CD4-positive, alpha-beta T cell (primary cell): ENCODE measurements at regions not wholly inside any gene's neighbourhood (a gene's known extent, or its start where the extent isn't known, plus 50 kb on each side); places are given as distances from the start of the nearest gene placed in this dataset.
"Not testable (repeated sequence)": the region's sequence is repeated elsewhere in the genome, so short reads cannot be mapped to it uniquely, and the experiment has no call there.

Source experiments
- ATAC-seq: fragments of 200-7000 bp; cut with Tn5 transposase; one replicate; pipeline ENCODE4 v1.10.0; 2022; ENCODE audit warnings: mild to moderate bottlenecking; ENCODE audit not compliant: poor library complexity
- CTCF ChIA-PET: fragments of 350-600 bp; sonication (Branson Sonifier 250); formaldehyde crosslinking; loops from one replicate; lab custom pipeline; 2021; ENCODE audit warnings: antibody characterized with exemption, inconsistent platforms; lab: Charles Lee
- POLR2A ChIA-PET: fragments of 350-600 bp; sonication (Branson Sonifier 250); formaldehyde crosslinking; loops from one replicate; lab custom pipeline; 2021; ENCODE audit warnings: antibody characterized with exemption, inconsistent platforms; lab: Charles Lee
- DNase-seq, 14 experiments: peaks; one replicate each; pipeline ENCODE4 v3.0.0-alpha.2; 2013 to 2020; ENCODE audit warnings: mixed read lengths in 2 of 14
- H3K27ac ChIP-seq, 2 donors: one replicate each; pipeline versions ENCODE4 v1.5.1 to v1.7.0; 2013; ENCODE audit warnings: low read length in 2 of 2, low read depth in 1 of 2, mild to moderate bottlenecking in 1 of 2
- H3K27me3 ChIP-seq, 2 experiments: 1 replicate in 1 of 2; 2 replicates in 1 of 2; pipeline versions ENCODE4 v1.6.1 to v1.7.0; 2013; ENCODE audit warnings: low read length in 2 of 2, control low read depth in 1 of 2, mild to moderate bottlenecking in 1 of 2, moderate library complexity in 1 of 2; ENCODE audit not compliant: insufficient read depth in 2 of 2, control insufficient read depth in 1 of 2
- H3K36me3 ChIP-seq: one replicate; pipeline ENCODE4 v1.6.1; 2013; ENCODE audit warnings: low read length, control low read depth; ENCODE audit not compliant: insufficient read depth
- H3K4me1 ChIP-seq: one replicate; pipeline ENCODE4 v1.6.1; 2013; ENCODE audit warnings: low read length, control low read depth; ENCODE audit not compliant: insufficient read depth
- H3K4me3 ChIP-seq: one replicate; pipeline ENCODE4 v1.5.1; 2013; ENCODE audit warnings: mild to moderate bottlenecking, low read length, moderate library complexity
- H3K9me3 ChIP-seq, 2 experiments: 1 replicate in 1 of 2; 2 replicates in 1 of 2; pipeline versions ENCODE4 v1.6.1 to v1.7.0; 2013; ENCODE audit warnings: low read length in 2 of 2, mild to moderate bottlenecking in 2 of 2, control low read depth in 1 of 2, moderate library complexity in 1 of 2; ENCODE audit not compliant: control insufficient read depth in 1 of 2, insufficient read depth in 1 of 2
- H3K27ac Mint-ChIP-seq: one replicate; pipeline ENCODE4 v1.8.0; 2020; ENCODE audit warnings: mixed read lengths
- H3K27me3 Mint-ChIP-seq: one replicate; pipeline ENCODE4 v1.8.0; 2021; ENCODE audit warnings: mixed read lengths
- H3K36me3 Mint-ChIP-seq: one replicate; pipeline ENCODE4 v1.8.0; 2021; ENCODE audit warnings: low read depth, mixed read lengths
- H3K4me1 Mint-ChIP-seq: one replicate; pipeline ENCODE4 v1.8.0; 2021; ENCODE audit warnings: low read depth, mixed read lengths
- H3K4me3 Mint-ChIP-seq: one replicate; pipeline ENCODE4 v1.8.0; 2020; ENCODE audit warnings: mild to moderate bottlenecking, mixed read lengths
- H3K9me3 Mint-ChIP-seq: one replicate; pipeline ENCODE4 v1.8.0; 2020; ENCODE audit warnings: mixed read lengths
- intact Hi-C, 2 experiments: fragments of 100-400 bp; cut with DNase I in 1 of 2; cut with micrococcal nuclease in 1 of 2; formaldehyde crosslinking; loops; one replicate each; pipeline versions ENCODE4 v1.15.1 to v1.9.0; 2023 to 2025; cut with DNase I, micrococcal nuclease
- TF ChIP-seq, protein P1 (sequence below): fragments of 200-600 bp; IDR thresholded peaks from one replicate; pipeline ENCODE4 v1.8.0; 2022; ENCODE audit warnings: antibody characterized with exemption, mild to moderate bottlenecking

DNA sequence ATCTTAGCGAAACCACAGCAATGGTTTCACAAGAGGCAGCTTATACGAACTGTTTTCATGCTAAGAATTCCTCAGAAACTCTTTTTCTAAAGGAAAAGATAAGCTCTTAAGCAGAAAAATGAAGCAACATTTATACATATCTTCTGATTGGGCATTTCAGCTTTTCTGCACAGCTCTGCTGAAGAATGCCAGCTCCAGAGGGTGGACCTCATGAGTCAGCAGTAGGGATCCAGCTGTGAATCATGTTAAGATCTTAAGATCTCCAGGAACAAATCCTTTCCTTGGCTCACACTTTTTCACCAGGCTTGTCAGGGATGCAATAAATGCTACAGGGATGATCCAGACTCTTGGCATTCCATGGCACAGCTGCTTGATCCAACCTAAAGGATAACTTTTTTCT is 477.1 kb upstream of the CCDC196 start:
- H3K27ac ChIP-seq: no peak overlapping the region
- ChIA-PET CTCF (interaction anchor here (0.8 to 1.0 kb wide), 2 partner anchors 12 to 17 kb away, joined by 3 read pairs; no protein-coding TSS in a partner anchor), POLR2A (no interaction called here)
- no peaks in the 10 kb centered on the region for H3K36me3 Mint-ChIP-seq
- no peaks in the 10 kb centered on the region for H3K4me1 Mint-ChIP-seq
- ATAC-seq: no peak
- H3K4me3 Mint-ChIP-seq: no peak overlapping the region
- H3K27me3 ChIP-seq: no peaks in the 10 kb centered on the region
- intact Hi-C loops: no loop called here
- H3K9me3 ChIP-seq: no peaks in the 10 kb centered on the region
- H3K27me3 Mint-ChIP-seq: no peaks in the 10 kb centered on the region
- no peaks in the 10 kb centered on the region for H3K9me3 Mint-ChIP-seq
- H3K27ac Mint-ChIP-seq: no peak overlapping the region
- no peaks in the 10 kb centered on the region for H3K36me3 ChIP-seq
- TF ChIP-seq, protein P1, sequence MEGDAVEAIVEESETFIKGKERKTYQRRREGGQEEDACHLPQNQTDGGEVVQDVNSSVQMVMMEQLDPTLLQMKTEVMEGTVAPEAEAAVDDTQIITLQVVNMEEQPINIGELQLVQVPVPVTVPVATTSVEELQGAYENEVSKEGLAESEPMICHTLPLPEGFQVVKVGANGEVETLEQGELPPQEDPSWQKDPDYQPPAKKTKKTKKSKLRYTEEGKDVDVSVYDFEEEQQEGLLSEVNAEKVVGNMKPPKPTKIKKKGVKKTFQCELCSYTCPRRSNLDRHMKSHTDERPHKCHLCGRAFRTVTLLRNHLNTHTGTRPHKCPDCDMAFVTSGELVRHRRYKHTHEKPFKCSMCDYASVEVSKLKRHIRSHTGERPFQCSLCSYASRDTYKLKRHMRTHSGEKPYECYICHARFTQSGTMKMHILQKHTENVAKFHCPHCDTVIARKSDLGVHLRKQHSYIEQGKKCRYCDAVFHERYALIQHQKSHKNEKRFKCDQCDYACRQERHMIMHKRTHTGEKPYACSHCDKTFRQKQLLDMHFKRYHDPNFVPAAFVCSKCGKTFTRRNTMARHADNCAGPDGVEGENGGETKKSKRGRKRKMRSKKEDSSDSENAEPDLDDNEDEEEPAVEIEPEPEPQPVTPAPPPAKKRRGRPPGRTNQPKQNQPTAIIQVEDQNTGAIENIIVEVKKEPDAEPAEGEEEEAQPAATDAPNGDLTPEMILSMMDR: no peak
- H3K4me1 ChIP-seq: no peaks in the 10 kb centered on the region
- no peak for DNase-seq
- H3K4me3 ChIP-seq: no peak overlapping the region

DNA sequence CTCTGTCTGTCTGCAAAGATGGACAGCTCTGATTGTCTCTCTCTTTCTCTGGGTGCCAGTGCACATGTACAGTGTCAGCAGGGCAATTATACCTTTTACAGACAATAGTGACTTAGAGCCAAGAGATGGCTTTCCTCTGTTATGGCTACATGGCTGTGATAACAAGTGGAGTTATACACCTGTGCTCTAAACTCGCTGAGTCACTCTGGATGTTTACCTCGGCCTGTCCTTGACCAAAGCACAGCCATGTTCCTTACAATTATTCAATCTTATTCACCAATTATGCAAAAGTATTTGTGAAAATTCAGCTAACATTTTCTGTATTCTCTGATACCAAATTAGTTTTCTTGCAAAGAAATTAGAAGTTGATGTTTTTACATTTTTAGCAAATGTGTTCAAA is 475.5 kb upstream of the CCDC196 start:
- Mint-ChIP-seq H3K36me3 (no peaks in the 10 kb centered on the region), H3K4me1 (no peaks in the 10 kb centered on the region), H3K9me3 (no peaks in the 10 kb centered on the region), H3K4me3 (no peak overlapping the region), H3K27ac (no peak overlapping the region), H3K27me3 (no peaks in the 10 kb centered on the region)
- no peaks in the 10 kb centered on the region for H3K36me3 ChIP-seq
- H3K4me1 ChIP-seq: no peaks in the 10 kb centered on the region
- intact Hi-C loops: no loop called here
- no peaks in the 10 kb centered on the region for H3K9me3 ChIP-seq
- no peak overlapping the region for H3K27ac ChIP-seq
- ChIA-PET POLR2A (interaction anchor here (0.6 kb wide), 1 partner anchor 224 kb away, joined by 3 read pairs; no protein-coding TSS in a partner anchor), CTCF (no interaction called here)
- H3K4me3 ChIP-seq: no peak overlapping the region
- ATAC-seq (no peak), DNase-seq (no peak)
- H3K27me3 ChIP-seq: no peaks in the 10 kb centered on the region
- TF ChIP-seq, protein P1: no peak

DNA sequence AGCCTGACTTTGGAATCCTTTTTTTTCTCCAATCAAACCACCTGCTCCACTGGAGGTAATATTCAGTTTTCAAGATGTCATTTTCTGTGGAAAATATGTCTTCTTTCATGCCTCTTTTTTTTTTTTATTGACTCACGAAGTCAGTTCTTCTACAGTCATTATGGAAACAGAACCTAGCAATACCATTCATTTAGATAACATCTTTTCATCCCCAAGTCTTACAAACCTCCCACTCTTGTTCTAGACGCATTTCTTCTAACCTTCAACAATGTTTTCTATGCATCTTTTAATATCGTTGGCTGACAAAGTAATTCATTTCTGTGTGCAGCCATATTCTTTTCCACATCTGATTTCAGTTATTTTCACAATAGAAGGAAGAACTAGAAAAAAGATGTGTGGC is 474.3 kb upstream of the CCDC196 start:
- POLR2A ChIA-PET: no interaction called here

DNA sequence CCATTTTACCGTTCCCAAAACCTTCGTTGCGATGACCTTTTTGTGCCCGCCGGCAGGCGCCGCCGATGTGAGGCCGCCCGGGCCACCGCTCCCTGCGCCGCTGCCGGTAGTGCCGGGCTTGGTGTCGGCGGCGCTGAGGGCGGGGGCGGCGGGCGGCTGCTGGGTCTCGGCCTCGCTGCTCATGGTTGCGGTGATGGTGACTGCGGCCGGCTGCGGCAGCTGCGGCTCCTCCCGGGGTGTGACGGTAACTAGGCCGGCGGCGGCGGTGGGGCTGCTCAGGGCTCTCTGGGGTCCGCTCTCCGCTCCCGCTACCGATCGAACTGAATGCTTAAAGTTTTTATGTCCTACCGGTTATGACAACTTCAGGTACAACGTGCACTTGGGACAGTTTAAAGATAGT is 472.6 kb upstream of the CCDC196 start:
- POLR2A ChIA-PET, H3K27me3 Mint-ChIP-seq, H3K36me3 ChIP-seq, H3K27ac ChIP-seq, H3K27ac Mint-ChIP-seq, H3K4me1 ChIP-seq, H3K9me3 Mint-ChIP-seq, H3K36me3 Mint-ChIP-seq, CTCF ChIA-PET, ATAC-seq, DNase-seq, H3K4me1 Mint-ChIP-seq, H3K9me3 ChIP-seq, intact Hi-C loops, H3K27me3 ChIP-seq, H3K4me3 Mint-ChIP-seq, H3K4me3 ChIP-seq: not testable (repeated sequence)

More for the DNA sequence above, 474.3 kb upstream of the CCDC196 start:
- Mint-ChIP-seq H3K27me3 (no peaks in the 10 kb centered on the region), H3K4me3 (no peak overlapping the region), H3K9me3 (no peaks in the 10 kb centered on the region), H3K36me3 (no peaks in the 10 kb centered on the region), H3K27ac (no peak overlapping the region), H3K4me1 (no peaks in the 10 kb centered on the region)
- intact Hi-C loops: no loop called here
- no peak for ATAC-seq
- CTCF ChIA-PET: no interaction called here
- Histone ChIP-seq H3K27me3 (no peaks in the 10 kb centered on the region), H3K4me3 (no peak overlapping the region), H3K27ac (no peak overlapping the region), H3K36me3 (no peaks in the 10 kb centered on the region), H3K9me3 (no peaks in the 10 kb centered on the region), H3K4me1 (no peaks in the 10 kb centered on the region)
- TF ChIP-seq, protein P1: no peak
- no peak for DNase-seq
